ENCODE measurements at regions not wholly inside any gene's neighbourhood (a gene's known extent, or its start where the extent isn't known, plus 50 kb on each side); places are given as distances from the start of the nearest gene placed in this dataset.

DNA sequence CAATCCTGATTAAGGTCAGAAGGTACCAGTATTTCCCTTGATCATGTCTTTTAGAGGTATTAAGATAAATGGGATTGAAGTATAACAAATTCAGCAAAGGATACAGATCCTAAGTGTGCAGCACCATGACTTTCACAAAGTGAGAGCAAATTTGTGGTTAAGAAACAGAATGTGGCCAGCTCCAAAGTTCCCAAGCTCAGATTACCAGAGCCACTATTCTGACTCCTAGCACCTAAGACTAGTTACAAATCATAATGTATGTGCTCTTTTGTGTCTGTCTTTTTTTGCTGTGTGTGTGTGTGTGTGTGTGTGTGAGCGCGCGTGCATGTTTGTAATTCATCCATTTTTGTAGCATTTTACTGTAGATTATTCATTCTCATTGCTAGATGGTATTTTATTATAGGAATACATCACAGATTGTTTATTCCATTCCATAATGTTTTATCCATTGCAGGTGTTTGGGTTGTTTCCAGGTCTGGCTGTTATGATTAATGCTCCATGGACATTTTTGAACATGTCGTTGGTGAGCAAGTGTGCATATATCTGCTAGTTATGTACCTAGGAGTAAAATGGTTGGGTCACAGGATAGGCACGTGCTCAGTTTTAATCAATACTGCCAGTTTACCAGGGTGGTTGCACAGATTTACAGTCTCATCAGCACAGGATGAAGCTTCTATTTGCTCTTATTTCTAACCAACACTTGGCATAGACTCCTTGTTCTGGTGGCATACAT is 314.0 kb upstream of the JAG1 start:
- DNase-seq, result no peak
- intact Hi-C loops (cut with micrococcal nuclease), result no loop called here
- Mint-ChIP-seq H3K36me3 (ENCODE audit: low read depth) (no peaks in the 10 kb centered on the region), H3K4me1 (ENCODE audit: low read depth) (no peaks in the 10 kb centered on the region), H3K9me3 (peaks cover 2% of the 10 kb centered on the region), H3K4me3 (no peak overlapping the region), H3K27me3 (ENCODE audit: low read depth) (no peaks in the 10 kb centered on the region), H3K27ac (no peak overlapping the region)
- CTCF ChIA-PET, result no interaction called here

DNA sequence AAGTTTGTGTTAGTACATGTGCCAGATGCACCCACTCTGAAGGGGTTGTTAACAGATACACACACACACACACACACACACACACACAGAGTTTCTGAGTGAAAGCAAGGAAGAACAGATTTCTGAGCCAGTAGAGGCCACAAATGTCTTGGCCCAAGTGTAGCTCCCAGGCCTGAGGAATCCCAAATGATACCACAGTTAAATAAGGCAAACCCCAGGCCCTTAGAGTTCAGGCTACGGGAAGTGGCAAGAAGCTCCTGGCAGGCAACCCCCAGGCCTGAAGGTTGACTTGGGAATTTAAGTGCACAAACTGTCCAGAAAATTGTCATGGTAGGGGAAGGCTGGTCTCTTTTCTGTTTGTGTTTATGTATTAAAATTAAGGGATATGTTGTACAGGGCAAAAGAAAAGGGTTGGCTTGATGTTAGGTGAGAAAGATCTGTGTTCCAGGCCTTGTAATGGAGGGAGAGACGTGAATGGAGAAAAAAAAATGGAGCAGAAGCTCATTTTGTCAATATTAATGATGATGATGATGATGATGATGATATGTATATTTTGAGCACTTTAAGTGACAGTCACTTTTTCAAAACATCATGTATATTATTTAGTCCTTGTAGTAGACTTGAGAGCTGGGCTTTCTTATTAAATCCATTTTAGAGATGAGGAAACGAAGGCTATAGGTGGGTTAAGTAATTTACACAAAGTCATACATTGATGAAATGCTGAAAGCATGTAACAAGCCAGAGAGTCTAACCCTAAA is 317.0 kb upstream of the JAG1 start:
- H3K36me3 Mint-ChIP-seq (ENCODE audit: low read depth), result no peaks in the 10 kb centered on the region
- no peak overlapping the region for H3K4me3 Mint-ChIP-seq
- intact Hi-C loops (cut with micrococcal nuclease), result no loop called here
- no peaks in the 10 kb centered on the region for H3K27me3 Mint-ChIP-seq (ENCODE audit: low read depth)
- no peak for DNase-seq
- peaks cover 2% of the 10 kb centered on the region for H3K9me3 Mint-ChIP-seq
- no peak overlapping the region for H3K27ac Mint-ChIP-seq
- CTCF ChIA-PET, result no interaction called here
- H3K4me1 Mint-ChIP-seq (ENCODE audit: low read depth), result no peaks in the 10 kb centered on the region

DNA sequence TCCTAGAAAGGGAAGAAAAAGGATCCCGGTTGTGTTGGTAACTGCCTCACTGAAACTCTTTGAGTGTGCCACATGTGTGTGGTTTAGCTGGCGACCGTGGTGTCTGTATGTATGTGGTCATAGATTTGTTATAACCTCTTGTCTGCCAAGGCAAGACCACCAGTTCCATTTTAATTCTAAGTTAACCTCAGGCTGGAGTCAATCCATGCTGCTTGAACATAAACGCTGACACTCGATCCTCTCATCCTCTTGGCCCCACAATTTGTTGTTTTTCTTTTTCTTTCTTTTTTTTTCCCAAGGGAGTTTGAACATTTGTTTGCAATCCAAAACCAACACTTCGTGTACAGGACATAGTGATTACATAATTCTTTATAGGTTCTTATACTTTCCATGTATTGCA is 318.9 kb upstream of the JAG1 start:
- no peak for DNase-seq
- intact Hi-C loops (cut with micrococcal nuclease), result no loop called here
- Mint-ChIP-seq H3K27ac (no peak overlapping the region), H3K4me3 (no peak overlapping the region), H3K27me3 (ENCODE audit: low read depth) (no peaks in the 10 kb centered on the region), H3K36me3 (ENCODE audit: low read depth) (no peaks in the 10 kb centered on the region), H3K9me3 (peaks cover 4% of the 10 kb centered on the region), H3K4me1 (ENCODE audit: low read depth) (no peaks in the 10 kb centered on the region)
- CTCF ChIA-PET, result no interaction called here

DNA sequence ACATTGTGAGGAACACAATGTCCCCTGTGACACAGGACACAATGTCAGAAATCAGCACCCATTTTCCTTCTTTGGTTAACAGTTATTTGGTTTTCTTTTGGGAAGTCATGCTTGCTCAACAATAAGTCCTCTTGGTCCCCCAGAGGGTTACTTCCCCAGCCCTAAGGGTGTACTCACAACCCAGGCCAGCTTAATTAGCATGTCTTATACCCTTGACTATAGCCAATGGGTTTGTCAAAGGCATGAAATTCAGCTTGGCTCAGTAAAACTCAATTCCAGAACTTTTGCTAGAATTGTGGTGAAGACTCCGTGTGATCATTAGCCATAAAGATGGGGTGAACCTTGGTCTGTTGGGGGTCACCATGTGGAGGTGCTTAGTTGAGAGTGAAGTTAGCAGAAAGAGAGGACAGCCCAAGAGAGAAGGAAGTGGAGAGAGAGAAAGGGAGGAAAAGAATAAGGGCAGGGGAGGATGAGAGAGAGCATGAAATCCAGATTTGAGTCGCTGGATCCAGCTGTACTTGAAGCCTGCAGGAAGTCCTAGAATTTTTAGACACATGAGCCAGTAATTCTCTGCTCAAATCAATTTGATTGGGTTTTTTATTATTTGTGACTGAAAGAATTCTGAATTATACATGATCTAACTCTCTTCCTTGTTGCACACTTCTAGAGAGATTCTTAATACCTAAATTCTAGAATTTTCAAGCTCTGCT is 321.3 kb upstream of the JAG1 start:
- DNase-seq, result no peak
- H3K9me3 Mint-ChIP-seq, result peaks cover 4% of the 10 kb centered on the region
- no peaks in the 10 kb centered on the region for H3K36me3 Mint-ChIP-seq (ENCODE audit: low read depth)
- CTCF ChIA-PET, result no interaction called here
- H3K4me1 Mint-ChIP-seq (ENCODE audit: low read depth), result no peaks in the 10 kb centered on the region
- intact Hi-C loops (cut with micrococcal nuclease), result no loop called here
- no peaks in the 10 kb centered on the region for H3K27me3 Mint-ChIP-seq (ENCODE audit: low read depth)
- H3K4me3 Mint-ChIP-seq, result no peak overlapping the region
- H3K27ac Mint-ChIP-seq, result no peak overlapping the region

DNA sequence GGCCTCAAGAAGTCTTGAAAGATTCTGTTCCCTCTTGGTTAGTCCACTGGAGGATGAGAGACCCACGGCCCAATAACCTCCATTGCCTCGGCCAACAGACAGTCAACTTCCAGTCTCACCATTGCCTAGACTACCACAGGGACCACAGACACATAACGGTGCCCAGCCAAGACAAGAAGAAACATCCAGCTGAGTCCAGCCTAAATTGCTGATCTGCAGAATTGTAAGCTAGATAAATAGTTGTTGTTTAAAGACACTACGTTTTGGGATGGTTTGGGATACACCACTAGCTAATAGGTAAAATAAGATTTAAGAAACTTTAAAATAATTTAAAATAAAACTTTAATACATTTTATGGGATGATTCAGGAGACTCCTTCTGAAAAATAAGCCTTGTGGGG is 324.7 kb upstream of the JAG1 start:
- no peaks in the 10 kb centered on the region for H3K36me3 Mint-ChIP-seq (ENCODE audit: low read depth)
- CTCF ChIA-PET, result no interaction called here
- H3K4me3 Mint-ChIP-seq, result no peak overlapping the region
- DNase-seq, result no peak
- H3K4me1 Mint-ChIP-seq (ENCODE audit: low read depth), result no peaks in the 10 kb centered on the region
- H3K27me3 Mint-ChIP-seq (ENCODE audit: low read depth), result no peaks in the 10 kb centered on the region
- intact Hi-C loops (cut with micrococcal nuclease), result no loop called here
- no peak overlapping the region for H3K27ac Mint-ChIP-seq
- H3K9me3 Mint-ChIP-seq, result peaks cover 4% of the 10 kb centered on the region

DNA sequence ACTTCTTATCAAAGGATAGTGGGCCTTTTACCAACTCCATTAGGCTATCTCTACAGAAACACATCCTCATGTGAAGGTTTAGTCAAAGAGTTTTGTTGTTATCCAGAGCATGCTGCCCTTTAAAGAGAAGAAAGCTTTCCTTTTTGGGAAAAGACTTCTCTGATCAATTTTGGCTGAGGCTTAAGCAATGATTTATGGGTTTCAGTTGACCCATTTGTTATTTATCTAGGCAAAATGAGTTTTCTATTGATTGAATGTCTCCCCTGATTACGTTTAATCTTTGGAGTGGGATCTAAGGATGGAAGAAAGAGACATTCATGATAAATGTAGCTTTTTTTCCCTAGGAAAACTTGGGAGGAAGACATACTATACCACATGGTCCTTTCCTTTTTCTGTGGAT is 326.6 kb upstream of the JAG1 start:
- Mint-ChIP-seq H3K4me1 (ENCODE audit: low read depth) (no peaks in the 10 kb centered on the region), H3K27ac (no peak overlapping the region), H3K36me3 (ENCODE audit: low read depth) (no peaks in the 10 kb centered on the region), H3K4me3 (no peak overlapping the region), H3K27me3 (ENCODE audit: low read depth) (no peaks in the 10 kb centered on the region), H3K9me3 (peaks cover 3% of the 10 kb centered on the region)
- no peak for DNase-seq
- CTCF ChIA-PET, result no interaction called here
- intact Hi-C loops (cut with micrococcal nuclease), result no loop called here

DNA sequence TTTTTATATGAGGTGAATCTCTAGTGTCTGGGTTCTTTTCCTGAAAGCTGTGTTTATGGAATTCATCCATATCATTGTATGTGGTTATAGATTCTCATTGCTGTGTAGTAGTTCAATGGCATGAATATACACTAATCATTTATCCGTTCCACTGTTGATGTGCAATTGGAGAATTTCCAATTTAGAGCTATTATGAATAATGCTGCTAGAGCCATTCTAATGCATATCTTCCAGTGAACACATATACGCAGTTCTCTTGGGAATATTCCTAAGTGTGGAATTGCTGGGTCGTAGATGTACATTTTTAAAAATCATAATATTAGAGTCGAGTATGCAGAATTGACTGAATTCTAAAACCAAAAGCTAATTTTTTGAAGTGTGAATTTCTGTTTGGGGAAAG is 327.5 kb upstream of the JAG1 start:
- intact Hi-C loops (cut with micrococcal nuclease), result no loop called here
- Mint-ChIP-seq H3K27me3 (ENCODE audit: low read depth) (no peaks in the 10 kb centered on the region), H3K9me3 (peaks cover 3% of the 10 kb centered on the region), H3K36me3 (ENCODE audit: low read depth) (no peaks in the 10 kb centered on the region), H3K4me3 (no peak overlapping the region), H3K27ac (no peak overlapping the region), H3K4me1 (ENCODE audit: low read depth) (no peaks in the 10 kb centered on the region)
- DNase-seq, result no peak
- CTCF ChIA-PET, result no interaction called here

DNA sequence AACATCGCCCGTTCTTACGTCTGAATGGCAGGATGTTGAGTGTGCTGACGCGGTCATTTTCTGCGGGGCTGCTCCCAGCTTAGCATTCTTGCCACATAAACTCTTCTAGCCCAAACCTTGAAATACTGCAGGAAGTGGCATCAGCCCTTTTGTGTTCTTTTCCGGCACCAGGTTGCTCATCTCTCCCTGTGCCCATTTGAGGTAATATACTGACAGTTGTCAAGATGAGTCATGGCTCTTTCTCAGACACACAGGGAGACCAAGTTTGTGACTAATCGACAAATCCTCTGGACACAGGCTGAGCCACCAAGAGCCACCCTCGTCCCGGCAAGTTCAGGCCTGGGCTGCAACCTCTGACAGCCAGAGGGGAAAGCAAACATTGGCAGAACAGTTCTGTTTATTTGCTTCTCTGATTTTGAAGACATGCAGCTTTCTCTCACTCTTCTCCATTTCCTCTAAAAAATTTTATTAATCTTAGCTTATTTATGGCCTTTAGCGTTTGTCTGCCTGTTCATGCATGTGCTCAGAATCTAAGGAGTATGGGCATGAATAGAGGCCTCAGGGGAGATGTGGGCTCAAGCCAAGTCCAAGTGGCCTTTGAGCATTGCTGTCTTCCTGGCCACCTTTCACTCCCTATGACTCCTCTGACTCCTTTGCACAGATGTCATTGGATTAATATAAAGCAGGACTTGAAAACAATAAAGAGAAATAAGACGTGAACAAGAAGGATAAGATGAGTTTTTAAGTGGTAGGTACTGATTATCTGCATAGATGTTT is 328.2 kb upstream of the JAG1 start:
- CTCF ChIA-PET, result no interaction called here
- DNase-seq, result no peak
- H3K4me3 Mint-ChIP-seq, result no peak overlapping the region
- H3K36me3 Mint-ChIP-seq (ENCODE audit: low read depth), result no peaks in the 10 kb centered on the region
- intact Hi-C loops (cut with micrococcal nuclease), result no loop called here
- no peaks in the 10 kb centered on the region for H3K27me3 Mint-ChIP-seq (ENCODE audit: low read depth)
- no peak overlapping the region for H3K27ac Mint-ChIP-seq
- no peaks in the 10 kb centered on the region for H3K4me1 Mint-ChIP-seq (ENCODE audit: low read depth)
- H3K9me3 Mint-ChIP-seq, result peaks cover under 1% of the 10 kb centered on the region

DNA sequence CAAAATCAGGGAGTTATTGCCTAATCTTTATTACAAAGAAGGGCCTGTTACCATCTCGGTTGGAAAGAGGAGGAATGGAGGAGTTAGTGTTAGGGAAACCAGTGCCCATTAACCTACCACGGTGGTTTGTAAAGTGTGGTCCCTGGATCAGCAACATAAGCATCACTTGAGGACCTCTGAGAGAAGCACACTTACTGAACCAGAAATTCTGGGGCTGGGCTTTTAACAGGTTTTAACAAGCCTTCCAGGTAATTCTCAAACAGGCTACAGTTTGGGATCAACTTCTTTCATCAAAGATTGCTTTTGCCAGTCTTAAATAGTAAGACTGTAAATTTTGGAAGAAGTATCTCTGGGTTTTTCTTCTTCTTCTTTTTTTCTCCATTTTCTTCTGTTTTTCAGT is 329.5 kb upstream of the JAG1 start:
- no peaks in the 10 kb centered on the region for H3K27me3 Mint-ChIP-seq (ENCODE audit: low read depth)
- CTCF ChIA-PET, result no interaction called here
- no peaks in the 10 kb centered on the region for H3K36me3 Mint-ChIP-seq (ENCODE audit: low read depth)

DNA sequence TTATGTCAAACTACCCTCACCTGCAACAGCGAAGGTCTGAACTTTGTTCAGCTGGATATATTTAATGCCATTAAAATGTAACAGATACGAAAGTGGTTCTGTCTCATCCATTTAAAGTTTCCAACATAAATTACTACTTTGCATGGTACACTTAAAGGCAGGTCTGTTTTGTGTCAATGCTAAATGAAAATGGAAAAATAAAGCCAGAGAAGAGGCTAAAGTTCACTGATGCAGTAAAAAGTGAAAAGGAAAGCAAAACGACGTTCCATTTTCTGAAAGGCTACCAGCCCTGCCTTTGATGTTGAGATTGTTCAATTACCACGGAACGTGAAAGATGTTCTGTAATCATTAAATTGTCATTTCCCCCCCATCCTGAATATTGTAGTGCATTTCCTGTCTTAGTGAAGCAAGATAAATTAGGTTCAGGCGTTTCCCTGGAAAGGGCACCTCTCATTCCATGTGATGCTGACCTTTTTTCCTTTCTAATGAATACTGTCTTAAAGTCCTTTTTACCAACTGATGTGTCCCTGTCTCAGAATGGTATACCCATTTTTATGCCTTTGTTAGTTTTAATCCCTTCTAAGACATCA is 334.7 kb upstream of the JAG1 start:
- Mint-ChIP-seq H3K9me3 (no peaks in the 10 kb centered on the region), H3K4me3 (no peak overlapping the region), H3K4me1 (ENCODE audit: low read depth) (no peaks in the 10 kb centered on the region), H3K27me3 (ENCODE audit: low read depth) (no peaks in the 10 kb centered on the region), H3K27ac (no peak overlapping the region), H3K36me3 (ENCODE audit: low read depth) (no peaks in the 10 kb centered on the region)
- intact Hi-C loops (cut with micrococcal nuclease), result no loop called here
- no peak for DNase-seq
- CTCF ChIA-PET, result no interaction called here

More for the DNA sequence above, 329.5 kb upstream of the JAG1 start:
- H3K4me1 Mint-ChIP-seq (ENCODE audit: low read depth), result no peaks in the 10 kb centered on the region
- intact Hi-C loops (cut with micrococcal nuclease), result no loop called here
- no peak overlapping the region for H3K4me3 Mint-ChIP-seq
- no peak overlapping the region for H3K27ac Mint-ChIP-seq
- no peaks in the 10 kb centered on the region for H3K9me3 Mint-ChIP-seq
- no peak for DNase-seq

DNA sequence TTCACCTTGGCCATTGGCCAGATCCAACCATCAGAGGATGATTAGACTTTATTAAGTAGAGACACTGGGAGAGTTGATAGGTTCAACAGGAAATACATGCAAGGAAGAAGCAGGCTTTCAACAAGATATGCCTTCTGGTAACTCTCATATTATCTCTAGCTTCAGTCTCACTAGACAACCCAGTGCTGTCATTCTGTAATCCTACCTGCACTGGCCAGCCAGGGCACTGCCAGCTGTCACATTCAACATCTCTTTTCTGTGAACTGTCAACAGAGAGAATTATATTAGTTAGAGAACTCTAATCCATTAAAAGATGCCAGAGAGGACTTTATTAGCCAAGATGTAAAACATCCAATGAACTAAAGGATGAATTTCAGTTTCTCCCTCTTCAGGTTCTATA is 337.9 kb upstream of the JAG1 start:
- H3K4me3 Mint-ChIP-seq, result no peak overlapping the region
- no peak for DNase-seq
- H3K27ac Mint-ChIP-seq, result no peak overlapping the region
- no peaks in the 10 kb centered on the region for H3K36me3 Mint-ChIP-seq (ENCODE audit: low read depth)
- intact Hi-C loops (cut with micrococcal nuclease), result no loop called here
- H3K9me3 Mint-ChIP-seq, result no peaks in the 10 kb centered on the region
- H3K4me1 Mint-ChIP-seq (ENCODE audit: low read depth), result no peaks in the 10 kb centered on the region
- CTCF ChIA-PET, result no interaction called here
- no peaks in the 10 kb centered on the region for H3K27me3 Mint-ChIP-seq (ENCODE audit: low read depth)

DNA sequence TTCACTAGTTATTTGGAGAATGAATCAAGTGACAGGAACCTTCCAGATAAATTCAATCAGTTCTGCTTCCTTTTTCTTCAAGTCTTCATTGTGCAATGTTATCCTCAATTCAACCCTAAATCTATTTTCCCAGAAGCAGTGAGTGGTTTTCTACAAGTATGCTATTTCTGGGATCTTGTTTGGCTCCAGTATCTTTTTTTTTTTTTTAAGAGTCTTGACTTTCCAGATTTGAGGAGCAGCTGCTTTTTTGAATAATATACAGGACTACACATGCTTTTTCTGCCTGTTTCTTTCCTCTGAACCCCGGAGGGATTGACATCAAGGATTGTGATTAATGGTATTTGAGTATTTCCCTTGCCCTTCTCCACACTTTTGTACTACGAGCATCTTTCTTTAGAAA is 339.2 kb upstream of the JAG1 start:
- intact Hi-C loops (cut with micrococcal nuclease), result no loop called here
- no peak for DNase-seq
- H3K36me3 Mint-ChIP-seq (ENCODE audit: low read depth), result no peaks in the 10 kb centered on the region
- H3K27me3 Mint-ChIP-seq (ENCODE audit: low read depth), result no peaks in the 10 kb centered on the region
- no peak overlapping the region for H3K4me3 Mint-ChIP-seq
- no peak overlapping the region for H3K27ac Mint-ChIP-seq
- CTCF ChIA-PET, result no interaction called here
- no peaks in the 10 kb centered on the region for H3K4me1 Mint-ChIP-seq (ENCODE audit: low read depth)
- H3K9me3 Mint-ChIP-seq, result no peaks in the 10 kb centered on the region

Measured in activated naive CD4-positive, alpha-beta T cell treated with anti-CD3 and anti-CD28 coated beads for 36 hours (primary cell).